HG02852 (cell line): ENCODE measurements at regions not wholly inside any gene's neighbourhood (a gene's known extent, or its start where the extent isn't known, plus 50 kb on each side); places are given as distances from the start of the nearest gene placed in this dataset.

Experiments used
- ATAC-seq: cut with Tn5 transposase; IDR thresholded peaks from one replicate; pipeline ENCODE4 v1.9.1; 2021; ENCODE audit warnings: mild to moderate bottlenecking, moderate library complexity; ENCODE audit not compliant: unreplicated experiment

DNA sequence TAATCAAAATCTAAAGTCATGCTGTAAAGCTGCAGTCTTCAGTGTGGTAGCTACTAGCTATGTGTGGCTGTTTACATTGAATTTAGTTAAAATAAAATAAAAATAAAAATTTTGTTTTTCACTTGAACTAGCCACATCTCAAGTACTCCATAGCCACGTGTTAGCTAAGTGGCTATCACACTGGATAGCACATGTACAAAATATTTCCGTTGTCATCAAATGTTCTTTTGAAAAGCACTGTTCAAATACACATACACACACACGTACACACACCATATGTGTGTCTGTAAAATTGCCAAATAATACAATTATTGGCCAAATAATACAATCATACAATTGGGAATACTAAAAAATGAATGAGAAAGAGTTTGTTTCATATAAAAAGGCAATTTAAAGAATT lies 778.2 kb upstream of the FLRT2 start:
- ATAC-seq, result no peak

DNA sequence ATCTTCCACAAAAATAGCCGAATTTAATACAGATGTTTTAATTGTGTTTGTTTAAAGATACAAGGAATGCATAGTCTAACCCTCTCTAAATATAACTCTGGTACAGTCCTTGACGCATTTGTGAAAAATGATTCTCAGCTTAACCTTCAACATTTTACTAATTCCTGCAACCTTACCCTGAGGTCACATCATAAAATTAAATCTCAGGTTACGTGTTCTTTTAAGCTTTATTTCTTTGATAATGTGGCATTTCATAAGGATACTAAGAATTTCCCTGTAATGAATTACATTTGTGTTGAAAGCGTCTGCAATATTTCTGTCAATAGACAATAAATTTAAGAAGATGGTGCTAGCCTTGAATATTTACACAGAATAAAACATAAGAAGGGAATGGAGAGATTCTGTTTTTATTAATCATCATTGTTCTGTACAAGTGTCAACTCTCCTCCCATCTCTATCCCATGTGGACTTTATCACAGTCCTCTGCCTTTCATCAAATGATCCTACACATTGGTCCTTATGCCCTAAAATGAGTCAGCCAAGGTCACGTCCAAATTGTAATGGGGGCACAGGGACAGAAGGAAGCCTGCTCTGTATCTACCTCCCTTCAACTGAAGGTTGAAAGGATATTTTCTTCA lies 769.3 kb upstream of the FLRT2 start:
- no peak for ATAC-seq

DNA sequence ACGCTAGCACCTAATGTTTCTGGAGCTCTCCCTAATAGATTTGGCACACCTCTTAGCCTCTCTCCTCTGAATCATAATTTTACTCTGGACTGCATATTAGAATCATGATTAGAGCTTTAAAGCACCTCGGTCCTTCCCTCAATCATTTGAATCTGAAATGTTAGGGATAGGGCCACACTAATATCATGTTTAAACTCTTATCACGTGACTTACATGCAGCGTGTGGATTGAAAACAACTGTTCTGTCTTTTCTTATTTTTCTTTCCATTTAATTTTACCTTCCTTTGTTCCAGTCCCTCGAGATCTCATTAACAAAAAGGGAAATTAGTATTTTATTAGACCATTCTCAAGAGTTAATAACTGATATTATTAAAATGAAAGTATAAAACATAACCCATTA lies 762.5 kb upstream of the FLRT2 start:
- no peak for ATAC-seq

DNA sequence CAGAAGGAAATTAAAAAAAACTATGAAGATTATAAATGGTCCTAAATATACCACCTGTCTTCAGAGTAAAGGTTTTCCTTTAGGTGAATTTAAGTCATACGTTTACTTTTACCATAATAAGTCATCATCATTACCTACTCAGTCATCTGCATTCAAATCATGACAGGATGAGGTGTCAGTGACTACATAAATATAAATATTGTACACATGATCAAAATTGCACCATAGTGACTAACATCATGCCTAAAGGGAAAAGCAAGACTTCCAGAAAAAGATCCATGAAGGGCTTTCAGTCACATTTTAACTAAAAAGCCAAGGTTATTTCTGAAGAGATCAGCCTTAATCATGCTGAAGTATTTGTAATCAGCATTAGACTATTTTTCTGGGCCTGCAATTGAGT lies 759.9 kb upstream of the FLRT2 start:
- ATAC-seq, result no peak

DNA sequence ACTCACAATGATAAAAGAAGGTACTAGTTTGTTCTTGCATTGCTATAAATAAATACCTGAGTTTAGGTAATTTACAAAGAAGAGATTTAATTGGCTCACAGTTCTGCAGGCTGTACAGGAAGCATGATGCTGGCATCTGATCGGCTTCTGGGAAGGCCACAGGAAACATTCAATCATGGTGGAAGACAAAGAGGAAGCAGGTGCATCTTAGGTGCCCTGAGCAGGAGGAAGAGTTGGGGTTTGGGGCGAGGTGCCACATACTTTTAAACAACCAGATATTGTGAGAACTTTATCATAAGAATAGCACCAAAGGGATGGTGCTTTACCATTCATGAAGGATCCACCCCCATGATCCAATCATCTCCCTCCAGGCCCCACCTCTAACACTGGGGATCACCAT lies 752.6 kb upstream of the FLRT2 start:
- ATAC-seq, result no peak

DNA sequence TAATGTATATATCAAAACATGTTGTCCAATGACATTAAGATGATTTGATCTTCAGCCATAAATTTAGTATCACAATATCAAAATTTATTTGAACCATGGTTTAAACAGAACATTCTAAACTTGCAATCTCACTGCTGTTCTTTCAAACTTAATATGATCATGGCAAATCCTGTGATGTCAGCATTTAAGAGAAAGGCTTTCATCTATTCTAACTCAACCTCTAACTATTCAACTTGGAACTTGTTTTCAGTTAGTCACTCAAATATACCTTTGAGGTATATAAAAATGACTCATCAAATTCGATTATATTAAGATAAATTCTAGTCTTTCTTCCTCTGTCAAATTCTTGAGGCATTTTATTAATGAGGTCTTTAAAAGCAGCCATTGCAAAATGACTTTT lies 747.0 kb upstream of the FLRT2 start:
- no peak for ATAC-seq

DNA sequence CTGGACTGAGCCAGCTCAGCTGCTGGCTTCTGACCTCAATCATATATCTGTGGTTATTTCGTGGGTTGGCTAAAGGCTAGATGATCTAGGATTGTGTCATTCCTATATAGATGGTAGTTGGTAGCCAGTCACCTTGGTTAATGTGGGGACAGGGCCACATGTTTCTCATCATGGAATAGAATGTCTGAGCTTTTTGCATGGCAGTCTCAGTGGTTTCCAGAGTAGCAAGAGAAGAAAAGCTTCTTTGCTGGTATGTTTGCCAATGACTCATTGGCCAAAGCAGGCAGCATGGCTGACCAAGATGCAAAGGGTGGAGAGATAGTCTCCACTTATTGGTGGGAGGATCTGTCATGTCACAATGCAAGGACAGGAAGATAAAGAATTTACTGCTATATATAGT lies 746.4 kb upstream of the FLRT2 start:
- ATAC-seq, result no peak

DNA sequence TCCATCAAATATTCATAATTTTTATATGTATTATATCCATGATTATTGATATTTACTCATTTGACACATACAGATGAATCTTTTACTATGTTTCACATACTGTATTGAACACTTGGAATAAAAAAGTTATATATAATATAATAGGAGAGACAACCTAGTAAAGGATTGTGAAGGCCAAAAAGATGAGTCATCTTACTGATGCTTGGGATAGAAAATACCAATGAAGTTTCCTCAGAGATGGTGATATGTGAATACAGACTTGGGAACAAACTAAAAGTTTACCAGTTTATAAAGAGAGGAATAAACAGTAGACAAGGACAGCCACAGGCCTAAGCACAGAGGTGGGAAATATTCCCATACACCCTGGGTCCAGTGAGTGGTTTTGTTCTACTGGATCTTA lies 743.9 kb upstream of the FLRT2 start:
- no peak for ATAC-seq

DNA sequence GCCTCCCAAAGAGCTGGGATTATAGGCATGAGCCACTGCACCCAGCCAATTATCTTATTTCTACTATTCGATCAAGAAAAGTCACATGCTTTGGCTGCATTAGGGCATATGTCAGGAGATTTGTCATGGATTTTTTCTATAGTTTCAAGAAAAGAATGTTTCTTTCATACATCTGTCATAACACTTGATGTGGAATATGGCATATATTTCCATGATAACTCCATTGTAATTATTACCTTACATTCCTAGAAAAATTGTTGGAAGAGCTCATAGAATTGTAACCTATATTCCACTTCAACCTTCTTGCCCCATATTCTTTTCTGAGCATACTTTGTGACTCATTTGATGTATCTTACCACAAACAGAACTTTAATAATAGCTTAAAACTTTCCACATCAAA lies 740.9 kb upstream of the FLRT2 start:
- no peak for ATAC-seq

DNA sequence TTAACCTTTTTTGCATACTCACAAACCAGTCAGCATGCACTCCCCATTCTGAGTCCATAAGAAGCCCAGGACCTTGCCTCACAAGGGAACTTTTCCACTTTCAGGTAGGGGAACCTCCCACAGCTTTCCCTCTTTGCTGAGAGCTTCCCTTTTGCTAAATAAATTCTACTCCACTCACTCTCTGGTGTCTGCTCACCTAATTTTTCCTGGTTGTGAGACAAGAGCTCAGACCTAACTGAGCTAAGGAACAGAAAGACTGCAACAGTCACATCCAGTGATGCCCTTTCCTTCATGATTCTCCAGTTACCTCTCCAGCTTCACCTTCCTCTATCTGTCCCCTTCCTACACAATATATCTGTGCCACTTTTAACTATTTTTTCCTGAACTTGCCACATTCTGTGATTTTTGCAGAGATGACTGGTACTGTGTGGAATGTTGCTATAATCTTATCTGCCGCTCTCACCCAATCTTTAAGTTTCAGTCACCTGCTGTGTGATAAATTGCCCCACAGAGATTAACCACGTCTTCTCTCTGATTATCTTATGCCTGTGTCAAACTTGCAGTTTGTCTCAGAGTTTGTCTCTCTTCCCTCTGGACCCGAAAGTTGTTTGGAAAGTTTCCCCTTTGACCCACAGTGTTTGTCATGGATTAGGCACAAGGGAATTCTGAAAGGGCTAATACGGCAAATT lies 737.1 kb upstream of the FLRT2 start:
- ATAC-seq, result no peak

DNA sequence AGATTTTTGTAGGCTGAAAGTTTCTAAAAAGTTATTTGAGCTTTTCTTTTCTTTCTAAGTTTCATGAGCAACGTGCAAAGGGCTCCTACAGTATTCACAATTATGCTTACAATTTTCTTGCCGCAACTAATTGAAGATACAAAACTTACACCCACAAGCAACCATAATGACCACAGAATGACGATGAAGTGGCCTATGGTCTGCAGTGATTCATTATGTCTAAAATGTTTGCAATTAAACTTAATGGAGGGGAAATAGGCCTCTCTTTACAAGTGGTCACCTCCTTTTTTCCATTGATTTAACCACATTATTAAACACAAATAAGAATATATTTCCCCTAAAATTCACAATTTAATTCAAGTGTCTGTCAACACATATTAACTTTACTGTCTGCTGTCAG lies 732.6 kb upstream of the FLRT2 start:
- no peak for ATAC-seq

DNA sequence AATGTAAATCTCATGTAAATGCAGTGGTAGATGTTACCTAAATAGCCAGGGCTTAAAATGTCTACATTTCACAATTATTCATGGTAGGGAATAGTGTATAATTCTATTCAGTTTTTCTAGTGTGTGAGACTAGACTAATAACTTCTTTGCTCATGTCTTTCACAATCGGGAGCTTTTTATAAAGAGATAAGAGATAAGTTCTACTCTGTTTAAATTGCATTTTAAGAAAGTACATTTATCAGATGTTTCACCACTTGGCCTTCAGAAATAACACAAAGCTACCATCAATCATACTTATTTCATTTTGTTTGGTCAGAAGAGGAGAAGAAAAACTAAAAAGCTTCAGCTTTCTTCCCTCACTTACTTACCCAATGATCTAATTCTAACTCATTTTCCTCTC lies 725.5 kb upstream of the FLRT2 start:
- no peak for ATAC-seq

DNA sequence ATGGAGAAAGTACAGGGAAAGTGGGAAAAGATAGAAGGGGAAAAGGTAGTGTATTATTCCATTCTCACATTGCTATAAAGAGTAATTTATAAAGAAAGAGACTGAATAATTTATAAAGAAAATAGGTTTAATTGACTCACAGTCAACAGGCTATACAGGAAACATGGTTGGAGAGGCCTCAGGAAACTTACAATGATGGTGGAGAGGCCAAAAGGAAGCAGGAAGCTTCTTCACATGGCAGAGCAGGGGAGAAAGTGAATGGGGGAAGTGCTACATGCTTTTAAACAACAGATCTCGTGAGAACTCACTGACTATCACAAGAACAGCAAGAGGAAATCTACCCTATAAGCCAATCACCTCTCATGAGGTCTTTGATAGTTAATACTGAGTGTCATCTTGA lies 725.0 kb upstream of the FLRT2 start:
- no peak for ATAC-seq

DNA sequence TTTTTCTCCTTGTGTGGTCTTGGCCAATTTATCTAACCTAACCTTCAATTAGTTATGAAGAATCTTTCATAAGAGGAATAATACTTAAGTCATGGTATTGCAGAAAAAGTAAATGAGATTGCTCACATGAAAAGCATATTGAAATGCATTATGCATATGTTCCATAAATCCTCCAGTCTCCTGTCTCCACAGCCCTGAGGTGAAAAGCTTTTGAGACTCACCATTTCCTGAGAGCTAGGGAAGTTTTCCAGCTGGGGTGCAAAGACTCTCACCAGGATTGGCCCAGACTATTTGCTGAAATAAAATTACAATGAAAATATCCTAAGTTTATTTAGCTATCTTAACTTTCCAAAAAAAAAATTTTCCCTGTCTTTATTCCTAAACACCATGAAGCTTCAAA lies 723.8 kb upstream of the FLRT2 start:
- no peak for ATAC-seq

DNA sequence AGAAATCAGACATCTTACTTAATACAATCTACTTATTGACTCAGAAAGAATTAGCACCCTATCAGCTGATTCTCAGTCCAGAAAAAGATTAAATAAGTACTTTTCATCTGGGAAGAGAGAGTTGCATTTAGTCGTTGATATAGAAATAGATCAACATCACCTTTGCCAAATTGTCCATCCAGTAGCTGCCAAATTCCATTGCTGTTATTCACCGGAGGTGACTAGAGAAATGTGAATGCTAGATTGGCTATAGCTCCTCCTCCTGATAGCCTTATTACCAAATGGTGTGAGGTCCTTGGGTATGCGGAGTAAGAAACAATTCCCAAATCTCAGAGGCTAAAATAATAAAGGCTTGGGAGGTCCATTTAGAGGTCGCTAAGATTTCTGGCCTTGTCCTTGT lies 723.3 kb upstream of the FLRT2 start:
- ATAC-seq, result no peak

DNA sequence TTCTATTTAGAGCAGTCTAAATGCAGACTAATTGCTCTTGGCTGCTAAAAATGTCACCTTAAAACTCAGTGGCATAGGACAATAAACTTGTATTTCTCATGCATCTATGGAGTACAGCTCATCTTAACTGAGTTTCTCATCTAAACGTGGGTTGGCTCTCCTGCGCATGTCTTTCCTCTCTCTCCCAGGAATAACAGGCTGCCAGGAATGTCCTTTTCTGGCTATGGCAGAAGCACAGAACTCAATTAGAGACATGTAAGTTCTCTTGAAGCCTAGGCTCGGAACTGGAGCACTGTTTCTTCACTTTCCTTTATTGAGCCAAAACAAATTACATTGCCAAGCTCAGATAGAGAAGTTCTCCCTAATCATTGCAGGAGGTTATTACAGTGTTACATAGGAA lies 722.3 kb upstream of the FLRT2 start:
- ATAC-seq, result no peak

DNA sequence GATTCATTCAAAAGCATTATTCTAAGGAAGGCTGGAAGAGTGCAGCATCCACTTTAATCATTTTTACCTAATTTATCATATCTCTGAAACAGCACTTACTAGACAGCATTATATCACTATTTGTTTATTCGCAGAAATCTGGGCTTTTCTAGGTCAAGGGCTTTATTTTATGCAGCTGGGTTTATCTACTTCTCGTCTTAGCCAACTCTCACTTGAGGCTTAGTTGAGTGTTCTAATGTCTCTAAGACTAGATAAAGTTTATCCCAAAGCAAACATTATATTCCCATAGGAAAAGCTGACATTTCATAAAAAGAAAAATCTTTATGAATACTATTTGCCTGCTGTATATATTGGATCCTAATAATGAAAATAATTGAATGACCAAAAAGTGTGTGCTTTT lies 720.8 kb upstream of the FLRT2 start:
- no peak for ATAC-seq

DNA sequence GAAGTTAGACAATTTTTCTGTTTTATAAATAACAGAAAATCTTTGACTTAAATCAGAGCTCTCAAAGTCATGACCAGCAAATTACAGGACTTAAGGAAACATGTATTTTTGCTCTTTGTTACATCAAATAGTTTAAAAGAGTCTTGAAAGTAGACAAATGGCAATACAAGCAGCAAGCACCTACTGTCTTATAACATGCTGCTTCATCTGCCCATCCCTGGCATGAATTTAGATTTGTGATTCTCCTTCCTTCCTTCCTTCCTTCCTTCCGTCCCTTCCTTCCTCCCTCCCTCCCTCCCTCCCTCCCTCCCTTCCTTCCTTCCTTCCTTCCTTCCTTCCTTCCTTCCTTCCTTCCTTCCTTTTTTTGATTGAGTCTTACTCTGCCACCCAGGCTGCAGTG lies 715.6 kb upstream of the FLRT2 start:
- no peak for ATAC-seq

DNA sequence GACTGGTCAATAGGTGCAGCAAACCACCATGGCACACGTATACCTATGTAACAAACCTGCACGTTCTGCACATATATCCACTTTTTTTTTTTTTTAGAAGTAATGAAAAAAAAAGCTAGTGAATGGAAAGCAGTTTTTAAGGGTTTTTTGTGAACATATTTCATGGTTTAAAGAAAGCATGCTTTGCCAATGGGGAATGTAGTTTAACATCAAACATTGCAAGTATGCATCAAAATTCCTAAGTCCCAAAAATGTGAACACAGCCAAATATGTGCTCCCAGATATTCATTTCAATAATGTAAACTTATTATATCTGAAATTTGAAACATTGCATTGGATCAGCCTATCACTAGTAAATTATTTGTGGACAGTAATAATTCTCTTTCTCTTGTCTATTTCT lies 710.4 kb upstream of the FLRT2 start:
- no peak for ATAC-seq

DNA sequence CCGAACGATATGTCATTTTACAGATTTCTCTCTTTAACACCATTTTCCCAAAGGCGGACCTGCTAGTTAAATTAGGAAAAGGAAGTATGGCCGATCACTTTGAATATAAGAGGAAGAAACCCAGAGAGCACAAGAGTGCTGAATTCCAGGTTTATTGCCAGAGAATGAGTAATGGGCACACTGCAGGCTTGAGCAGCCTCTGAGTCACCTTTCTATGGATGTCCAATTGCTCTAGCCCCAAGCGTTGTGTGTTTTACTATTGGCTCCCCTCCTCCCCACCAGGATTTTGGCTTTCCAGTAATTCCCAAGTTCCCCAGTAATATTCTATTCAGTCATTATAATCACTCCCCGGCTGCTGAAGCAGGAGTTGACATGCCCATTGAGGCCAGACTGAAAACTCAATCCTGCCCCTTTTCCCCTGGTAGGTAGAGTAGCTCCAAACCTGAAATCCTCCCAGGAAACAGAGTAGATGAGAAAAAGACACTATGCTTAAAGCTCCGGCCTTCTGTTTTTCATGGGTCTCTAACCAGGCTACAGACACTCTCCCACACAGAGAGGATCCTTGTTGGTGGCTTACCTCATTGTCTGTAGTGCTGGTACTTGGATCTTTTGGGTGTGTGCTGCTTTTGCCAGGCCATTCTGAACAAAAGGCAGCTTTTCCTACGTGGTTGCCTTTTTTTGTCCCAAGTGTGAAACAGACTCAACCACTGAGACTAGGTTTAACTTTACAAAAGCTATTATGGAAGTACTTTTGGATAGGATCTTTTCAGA lies 704.3 kb upstream of the FLRT2 start:
- no peak for ATAC-seq

DNA sequence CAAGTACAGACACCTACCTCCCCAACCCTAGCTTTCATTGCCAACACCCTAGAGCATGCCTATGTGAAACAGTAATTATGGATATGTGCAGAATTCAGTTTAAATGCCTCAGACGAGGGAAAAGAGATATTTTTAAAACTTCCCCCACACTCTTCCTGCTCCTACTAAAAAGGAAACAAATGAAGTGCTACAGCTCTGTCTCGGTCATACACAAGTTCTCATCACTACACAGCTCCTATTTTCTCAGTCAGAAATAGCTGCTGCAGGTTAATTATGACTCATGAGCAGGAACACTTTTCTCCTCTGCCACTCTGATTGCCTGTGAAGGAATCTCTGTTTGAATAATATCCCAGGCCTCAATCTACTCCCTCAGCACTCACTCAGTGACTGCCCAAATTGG lies 703.6 kb upstream of the FLRT2 start:
- no peak for ATAC-seq

DNA sequence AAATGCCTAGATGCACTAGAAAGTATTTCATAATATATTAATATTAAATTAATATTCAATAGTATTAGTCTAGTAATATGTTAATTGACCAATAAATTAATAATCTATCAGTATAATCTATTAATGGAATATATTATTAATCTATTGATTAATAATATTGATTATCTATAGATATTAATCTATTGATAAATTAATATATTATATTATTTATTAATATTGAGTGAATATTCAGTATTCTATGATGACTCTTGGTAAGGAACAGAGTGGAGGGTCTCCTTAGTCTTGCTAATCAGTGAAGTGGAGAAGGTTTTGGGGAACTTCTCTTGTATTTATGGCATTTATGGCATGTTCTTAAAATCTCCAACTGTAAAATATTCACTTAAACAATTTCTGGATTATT lies 679.3 kb upstream of the FLRT2 start:
- no peak for ATAC-seq
